Keratinocyte (primary cell): ENCODE measurements at regions not wholly inside any gene's neighbourhood (a gene's known extent, or its start where the extent isn't known, plus 50 kb on each side); places are given as distances from the start of the nearest gene placed in this dataset.

Experiments used
- DNase-seq: peaks from one replicate; pipeline ENCODE4 v3.0.0-alpha.2; 2011; ENCODE audit warnings: low read depth, missing footprints, low spot score
- FAIRE-seq: peaks from 2 replicates; lab custom pipeline; 2011; peaks lifted over from hg19 to GRCh38; lab: Jason Lieb, UNC
- H2AFZ ChIP-seq: 2 replicates; pipeline ENCODE4 v1.6.0; 2012; ENCODE audit warnings: low read length, control low read depth, inconsistent platforms; ENCODE audit not compliant: control insufficient read depth
- H3K27ac ChIP-seq: 2 replicates; pipeline ENCODE4 v1.5.1; 2011; ENCODE audit warnings: low read length; ENCODE audit not compliant: control insufficient read depth, insufficient read depth
- H3K27me3 ChIP-seq: 3 replicates; pipeline ENCODE4 v1.6.0; 2011; ENCODE audit warnings: low read length; ENCODE audit not compliant: control insufficient read depth, insufficient read depth; ENCODE audit errors: extremely low read depth
- H3K36me3 ChIP-seq, 2 experiments: 2 replicates in 1 of 2; 3 replicates in 1 of 2; pipeline ENCODE4 v1.5.1; 2011; ENCODE audit warnings: low read length in 2 of 2, mild to moderate bottlenecking in 1 of 2; ENCODE audit not compliant: control insufficient read depth in 2 of 2, insufficient read depth in 2 of 2; ENCODE audit errors: extremely low read depth in 1 of 2
- H3K4me1 ChIP-seq: 3 replicates; pipeline ENCODE4 v1.5.1; 2011; ENCODE audit warnings: low read length; ENCODE audit not compliant: control insufficient read depth, insufficient read depth; ENCODE audit errors: extremely low read depth
- H3K4me2 ChIP-seq: 3 replicates; pipeline ENCODE4 v1.6.0; 2011; ENCODE audit warnings: low read depth, low read length; ENCODE audit not compliant: control insufficient read depth, insufficient read depth; ENCODE audit errors: extremely low read depth
- H3K4me3 ChIP-seq, 3 experiments: fragments of 200-600 bp in 1 of 3; sonication (generic) in 1 of 3; 2 replicates in 2 of 3; 3 replicates in 1 of 3; pipeline ENCODE4 v1.5.1; 2011 to 2016; ENCODE audit warnings: low read length in 3 of 3, mild to moderate bottlenecking in 3 of 3, control low read depth in 2 of 3, inconsistent platforms in 1 of 3, low read depth in 1 of 3, mixed read lengths in 1 of 3, mixed run types in 1 of 3, moderate library complexity in 1 of 3; ENCODE audit not compliant: control insufficient read depth in 2 of 3, insufficient read depth in 2 of 3; ENCODE audit errors: extremely low read depth in 1 of 3
- H3K79me2 ChIP-seq: 2 replicates; pipeline ENCODE4 v1.6.0; 2012; ENCODE audit warnings: low read length; ENCODE audit not compliant: control insufficient read depth, insufficient read depth
- H3K9ac ChIP-seq: 3 replicates; pipeline ENCODE4 v1.6.0; 2011; ENCODE audit warnings: low read length; ENCODE audit not compliant: control insufficient read depth, insufficient read depth; ENCODE audit errors: extremely low read depth
- H3K9me1 ChIP-seq: 3 replicates; pipeline ENCODE4 v1.6.0; 2011; ENCODE audit warnings: low read length; ENCODE audit not compliant: control insufficient read depth, insufficient read depth; ENCODE audit errors: extremely low read depth
- H3K9me3 ChIP-seq: 2 replicates; pipeline ENCODE4 v1.5.1; 2012; ENCODE audit warnings: low read depth, low read length; ENCODE audit not compliant: control insufficient read depth
- H4K20me1 ChIP-seq: 3 replicates; pipeline ENCODE4 v1.6.0; 2011; ENCODE audit warnings: low read length; ENCODE audit not compliant: control insufficient read depth, insufficient read depth; ENCODE audit errors: extremely low read depth
- CTCF ChIP-seq, 3 experiments: IDR thresholded peaks in 1 of 3; conservative IDR thresholded peaks in 1 of 3; optimal IDR thresholded peaks in 1 of 3; 2 replicates in 2 of 3; 3 replicates in 1 of 3; pipeline versions ENCODE3 to v1.5.1; 2011; ENCODE audit warnings: low read length in 3 of 3, mild to moderate bottlenecking in 3 of 3, moderate library complexity in 2 of 3, control low read depth in 1 of 3, inconsistent platforms in 1 of 3; ENCODE audit not compliant: insufficient read depth in 2 of 3; ENCODE audit errors: extremely low read depth in 1 of 3
- EZH2 ChIP-seq: IDR thresholded peaks from one replicate; pipeline ENCODE4 v1.6.1; 2012; ENCODE audit warnings: inconsistent platforms, mild to moderate bottlenecking, low read length, moderate library complexity
- dilution Hi-C: fragments of 300-500 bp; cut with MboI; formaldehyde crosslinking; loops from one replicate; pipeline ENCODE4 v1.7.0; 2020; ENCODE audit warnings: low sequenced_read_pairs; ENCODE audit not compliant: extremely low pct_ligation_motif_present

- H3K36me3 ChIP-seq, result no peaks in the 10 kb centered on the region
- no peak overlapping the region for H3K4me2 ChIP-seq
- no peaks in the 10 kb centered on the region for H4K20me1 ChIP-seq
- no peak overlapping the region for H3K9ac ChIP-seq
- H3K27ac ChIP-seq, result no peak overlapping the region
- H3K27me3 ChIP-seq, result no peaks in the 10 kb centered on the region
- H3K4me3 ChIP-seq, result no peak overlapping the region
- H3K9me1 ChIP-seq, result no peaks in the 10 kb centered on the region
- H3K79me2 ChIP-seq, result no peaks in the 10 kb centered on the region
- FAIRE-seq (no peak), DNase-seq (no peak)
- H3K4me1 ChIP-seq, result no peaks in the 10 kb centered on the region
- H3K9me3 ChIP-seq, result no peaks in the 10 kb centered on the region
- H2AFZ ChIP-seq, result no peak overlapping the region
- dilution Hi-C loops, result no loop called here
- no peak for TF ChIP-seq CTCF (optimal IDR thresholded peaks at IDR 0.05 in 1 of 3, IDR thresholded peaks at IDR 0.05 in 1 of 3, conservative IDR thresholded peaks at IDR 0.05 in 1 of 3; ENCODE audit: extremely low read depth in 1 of 3, insufficient read depth in 2 of 3, low read length in 3 of 3)
- no peak for TF ChIP-seq EZH2
Observed at GRCh38 chr4:181063212-181063611, 1180.0 kb upstream of the TENM3 start.

GRCh38 chr4:181077341-181077740, 1165.9 kb upstream of the TENM3 start:
- dilution Hi-C loops, result no loop called here
- DNase-seq (no peak), FAIRE-seq (no peak)
- Histone ChIP-seq H3K4me2 (no peak overlapping the region), H2AFZ (no peak overlapping the region), H3K9me3 (no peaks in the 10 kb centered on the region), H3K27me3 (no peaks in the 10 kb centered on the region), H4K20me1 (no peaks in the 10 kb centered on the region), H3K27ac (no peak overlapping the region), H3K4me1 (no peaks in the 10 kb centered on the region), H3K36me3 (no peaks in the 10 kb centered on the region), H3K4me3 (no peak overlapping the region), H3K79me2 (no peaks in the 10 kb centered on the region), H3K9me1 (no peaks in the 10 kb centered on the region), H3K9ac (no peak overlapping the region)
- TF ChIP-seq CTCF (optimal IDR thresholded peaks at IDR 0.05 in 1 of 3, IDR thresholded peaks at IDR 0.05 in 1 of 3, conservative IDR thresholded peaks at IDR 0.05 in 1 of 3; ENCODE audit: extremely low read depth in 1 of 3, insufficient read depth in 2 of 3, low read length in 3 of 3) (no peak), EZH2 (no peak)
